Adrenal gland (tissue), 5 donors: ENCODE measurements at regions not wholly inside any gene's neighbourhood (a gene's known extent, or its start where the extent isn't known, plus 50 kb on each side); places are given as distances from the start of the nearest gene placed in this dataset.

Experiments used
- POLR2A ChIP-seq, 2 donors: fragments of 450-650 bp; IDR thresholded peaks; one replicate each; pipeline ENCODE4 v1.6.1; 2017; ENCODE audit warnings: antibody characterized with exemption in 2 of 2, mild to moderate bottlenecking in 2 of 2, moderate library complexity in 1 of 2
- TF ChIP-seq, protein P1 (sequence below), 6 experiments: fragments of 450-650 bp in 4 of 6; fragments of 200-600 bp in 2 of 6; sonication (generic) in 1 of 6; IDR thresholded peaks; 1 replicate in 5 of 6; 2 replicates in 1 of 6; pipeline versions ENCODE4 v1.5.1 to v1.8.0; 2016 to 2021; ENCODE audit warnings: antibody characterized with exemption in 6 of 6, mild to moderate bottlenecking in 2 of 6, moderate library complexity in 1 of 6
- donor health status: DM: no; HTN: no; CAD: no.

GRCh38 chr6:50124572-50124971, 74.8 kb upstream of the DEFB112 start:
- TF ChIP-seq, protein P1, sequence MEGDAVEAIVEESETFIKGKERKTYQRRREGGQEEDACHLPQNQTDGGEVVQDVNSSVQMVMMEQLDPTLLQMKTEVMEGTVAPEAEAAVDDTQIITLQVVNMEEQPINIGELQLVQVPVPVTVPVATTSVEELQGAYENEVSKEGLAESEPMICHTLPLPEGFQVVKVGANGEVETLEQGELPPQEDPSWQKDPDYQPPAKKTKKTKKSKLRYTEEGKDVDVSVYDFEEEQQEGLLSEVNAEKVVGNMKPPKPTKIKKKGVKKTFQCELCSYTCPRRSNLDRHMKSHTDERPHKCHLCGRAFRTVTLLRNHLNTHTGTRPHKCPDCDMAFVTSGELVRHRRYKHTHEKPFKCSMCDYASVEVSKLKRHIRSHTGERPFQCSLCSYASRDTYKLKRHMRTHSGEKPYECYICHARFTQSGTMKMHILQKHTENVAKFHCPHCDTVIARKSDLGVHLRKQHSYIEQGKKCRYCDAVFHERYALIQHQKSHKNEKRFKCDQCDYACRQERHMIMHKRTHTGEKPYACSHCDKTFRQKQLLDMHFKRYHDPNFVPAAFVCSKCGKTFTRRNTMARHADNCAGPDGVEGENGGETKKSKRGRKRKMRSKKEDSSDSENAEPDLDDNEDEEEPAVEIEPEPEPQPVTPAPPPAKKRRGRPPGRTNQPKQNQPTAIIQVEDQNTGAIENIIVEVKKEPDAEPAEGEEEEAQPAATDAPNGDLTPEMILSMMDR (IDR thresholded peaks at IDR 0.05), result no peak
- no peak for TF ChIP-seq POLR2A (IDR thresholded peaks at IDR 0.05)
